ENCODE measurements at regions not wholly inside any gene's neighbourhood (a gene's known extent, or its start where the extent isn't known, plus 50 kb on each side); places are given as distances from the start of the nearest gene placed in this dataset.
"Not testable (repeated sequence)": the region's sequence is repeated elsewhere in the genome, so short reads cannot be mapped to it uniquely, and the experiment has no call there.

DNA sequence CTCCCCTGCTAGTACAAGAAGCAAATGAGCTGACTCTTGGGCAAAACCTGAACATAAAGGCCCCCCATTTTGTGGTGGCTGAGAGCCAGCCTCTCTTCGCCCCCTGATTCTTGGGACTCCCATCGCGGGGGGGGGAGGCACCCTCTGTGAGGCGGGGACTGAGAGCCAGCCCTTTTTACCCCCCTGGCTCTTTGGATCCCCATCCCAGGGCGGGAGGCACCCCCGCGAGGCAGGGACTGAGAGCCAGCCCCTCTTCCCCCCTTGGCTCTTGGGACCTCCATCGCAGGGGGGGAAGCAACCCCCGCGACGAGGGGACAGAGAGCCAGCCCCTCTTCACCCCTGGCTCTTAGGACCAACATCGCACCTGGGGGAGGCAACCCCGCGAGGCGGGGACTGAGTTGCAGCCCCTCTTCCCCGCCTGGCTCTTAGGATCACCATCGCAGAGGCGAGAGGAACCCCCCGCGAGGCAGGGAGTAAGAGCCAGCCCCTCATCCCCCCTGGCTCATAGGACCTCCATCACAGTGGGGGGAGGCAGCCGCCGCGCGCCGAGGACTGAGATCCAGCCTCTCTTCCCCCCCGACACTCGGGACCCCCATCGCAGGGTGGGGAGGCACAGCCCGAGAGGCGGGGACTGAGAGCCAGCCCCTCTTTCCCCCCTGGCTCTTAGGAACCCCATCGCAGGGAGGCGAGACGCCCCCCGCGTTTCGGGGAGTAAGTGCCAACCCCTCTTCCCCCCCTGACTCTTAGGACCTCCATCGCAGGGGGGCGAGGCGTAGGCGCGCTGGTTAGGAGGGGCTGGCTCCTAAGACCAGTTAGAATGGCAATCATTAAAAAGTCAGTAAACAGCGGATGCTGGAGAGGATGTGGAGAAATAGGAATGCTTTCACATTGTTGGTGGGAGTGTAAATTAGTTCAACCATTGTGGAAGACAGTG lies 2428.4 kb upstream of the PCDH20 start:
- no peak for DNase-seq

DNA sequence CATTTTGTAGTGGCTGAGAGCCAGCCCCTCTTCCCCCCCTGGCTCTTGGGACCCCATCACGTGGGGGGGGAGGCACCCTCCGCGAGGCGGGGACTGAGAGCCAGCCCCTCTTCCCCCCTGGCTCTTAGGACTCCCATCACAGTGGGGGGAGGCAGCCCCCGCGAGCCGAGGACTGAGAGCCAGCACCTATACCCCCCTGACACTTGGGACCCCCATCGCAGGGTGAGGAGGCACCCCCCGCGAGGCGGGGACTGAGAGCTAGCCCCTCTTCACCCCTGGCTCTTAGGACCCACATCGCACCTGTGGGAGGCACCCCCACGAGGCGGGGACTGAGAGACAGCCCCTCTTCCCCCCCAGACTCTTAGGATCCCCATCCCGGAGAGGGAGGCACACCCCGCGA lies 2426.5 kb upstream of the PCDH20 start:
- no peak for DNase-seq

DNA sequence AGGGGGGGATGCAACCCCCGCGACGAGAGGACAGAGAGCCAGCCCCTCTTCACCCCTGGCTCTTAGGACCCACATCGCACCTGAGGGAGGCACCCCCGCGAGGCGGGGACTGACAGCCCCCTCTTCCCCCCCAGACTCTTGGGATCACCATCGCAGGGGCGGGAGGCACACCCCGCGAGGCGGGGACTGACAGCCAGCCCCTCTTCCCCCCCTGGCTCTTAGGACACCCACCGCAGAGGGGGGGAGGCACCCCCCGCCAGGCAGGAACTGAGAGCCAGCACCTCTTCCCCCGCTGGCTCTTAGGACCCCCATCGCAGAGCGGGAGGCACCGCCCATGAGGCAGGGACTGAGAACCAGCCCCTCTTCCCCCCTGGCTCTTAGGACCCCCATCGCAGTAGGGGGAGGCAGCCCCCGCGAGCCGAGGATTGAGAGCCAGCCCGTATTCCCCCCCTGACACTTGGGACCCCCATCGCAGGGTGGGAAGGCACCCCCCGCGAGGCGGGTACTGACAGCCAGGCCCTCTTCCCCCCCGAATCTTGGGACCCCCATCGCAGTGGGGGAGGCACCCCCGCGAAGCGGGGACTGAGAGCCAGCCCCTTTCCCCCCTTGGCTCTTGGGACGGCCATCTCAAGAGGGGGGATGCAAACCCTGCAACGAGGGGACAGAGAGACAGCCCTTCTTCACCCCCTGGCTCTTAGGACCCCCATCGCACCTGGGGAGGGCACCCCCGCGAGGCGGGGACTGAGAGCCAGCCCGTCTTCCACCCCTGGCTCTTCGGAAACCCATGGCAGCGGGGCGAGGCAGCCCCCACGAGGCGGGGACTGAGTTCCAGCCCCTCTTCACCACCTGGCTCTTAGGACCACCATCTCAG lies 2425.1 kb upstream of the PCDH20 start:
- DNase-seq: no peak

DNA sequence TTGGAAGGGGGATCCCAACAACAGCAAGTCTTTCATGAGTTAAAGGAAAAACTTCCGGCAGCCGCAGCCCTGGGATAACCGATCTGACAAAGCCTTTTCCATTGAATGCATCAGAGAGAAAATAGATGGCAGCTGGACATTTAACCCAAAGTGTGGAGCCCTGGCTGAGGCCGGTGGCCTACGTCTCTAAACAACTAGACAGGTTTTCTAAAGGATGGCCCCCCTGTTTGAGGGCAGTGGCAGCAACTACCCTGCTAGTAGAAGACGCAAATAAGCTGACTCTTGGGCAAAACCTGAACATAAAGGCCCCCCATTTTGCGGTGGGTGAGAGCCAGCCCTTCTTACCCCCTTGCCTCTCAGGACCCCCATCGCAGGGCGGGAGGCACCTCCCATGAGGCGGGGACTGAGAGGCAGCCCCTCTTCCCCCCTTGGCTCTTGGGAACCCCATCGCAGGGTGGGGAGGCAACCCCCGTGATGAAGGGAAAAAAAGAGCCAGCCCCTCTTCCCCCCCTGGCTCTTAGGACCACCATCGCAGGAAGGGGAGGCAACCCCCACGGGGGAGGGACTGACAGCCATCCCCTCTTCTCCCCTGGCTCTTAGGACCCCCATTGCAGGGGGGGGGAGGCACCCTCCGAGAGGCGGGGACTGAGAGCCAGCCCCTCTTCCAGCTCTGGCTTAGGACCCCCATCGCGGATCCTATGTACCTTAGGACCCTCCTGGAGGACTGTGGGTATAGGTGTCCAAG lies 2422.9 kb upstream of the PCDH20 start:
- DNase-seq: no peak

DNA sequence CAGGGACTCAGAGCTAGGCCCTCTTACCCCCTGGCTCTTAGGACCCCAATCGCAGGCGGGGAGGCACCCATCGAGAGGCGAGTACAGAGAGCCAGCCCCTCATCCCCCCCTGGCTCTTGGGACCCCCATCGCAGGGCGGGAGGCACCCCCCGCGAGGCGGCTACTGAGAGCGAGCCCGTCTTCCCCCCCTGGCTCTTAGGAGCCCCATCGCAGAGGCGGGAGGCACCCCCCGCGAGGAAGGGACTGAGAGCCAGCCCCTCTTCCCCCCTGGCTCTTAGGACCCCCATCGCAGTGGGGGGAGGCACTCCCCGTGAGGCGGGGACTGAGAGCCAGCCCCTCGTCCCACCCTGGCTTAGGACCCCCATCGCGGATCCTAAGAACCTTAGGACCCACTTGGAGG lies 2422.1 kb upstream of the PCDH20 start:
- DNase-seq: not testable (repeated sequence)

DNA sequence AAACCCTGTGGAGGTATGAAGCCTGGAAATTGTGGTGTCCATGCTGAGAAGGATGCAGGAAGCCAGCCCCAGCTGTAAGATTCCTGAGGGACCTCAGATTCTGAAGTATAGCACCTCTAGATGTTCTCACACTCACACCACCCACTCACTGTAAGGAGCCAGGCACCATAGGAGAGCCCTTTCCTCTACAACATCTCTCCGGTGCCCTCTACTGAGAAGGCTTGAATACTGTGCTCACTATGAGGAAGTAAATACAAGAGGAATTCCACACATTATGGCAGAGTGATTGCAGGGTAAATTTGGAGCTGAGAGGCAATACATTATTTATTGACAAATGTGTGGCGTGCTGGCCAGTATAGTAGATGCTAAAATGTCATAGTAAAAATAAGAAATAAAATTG lies 2414.0 kb upstream of the PCDH20 start:
- not testable (repeated sequence) for DNase-seq

DNA sequence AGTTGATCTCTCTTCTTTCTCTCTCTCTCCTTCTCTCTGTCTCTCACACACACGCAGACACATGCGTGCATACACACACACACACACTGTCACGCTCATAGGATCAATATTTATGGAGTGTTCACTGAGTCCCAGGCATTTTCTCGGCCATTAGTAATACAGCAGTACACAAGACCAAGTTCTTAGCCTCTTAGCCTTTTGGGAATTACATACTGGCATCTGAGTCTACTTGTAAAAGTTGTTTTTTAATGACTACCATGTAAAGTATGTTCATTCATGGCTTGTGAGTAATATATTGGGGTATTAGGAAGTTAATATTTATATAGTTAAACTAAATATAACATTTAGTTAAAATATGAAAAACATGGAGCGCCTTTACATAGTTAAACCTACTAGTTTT lies 2406.1 kb upstream of the PCDH20 start:
- not testable (repeated sequence) for DNase-seq

DNA sequence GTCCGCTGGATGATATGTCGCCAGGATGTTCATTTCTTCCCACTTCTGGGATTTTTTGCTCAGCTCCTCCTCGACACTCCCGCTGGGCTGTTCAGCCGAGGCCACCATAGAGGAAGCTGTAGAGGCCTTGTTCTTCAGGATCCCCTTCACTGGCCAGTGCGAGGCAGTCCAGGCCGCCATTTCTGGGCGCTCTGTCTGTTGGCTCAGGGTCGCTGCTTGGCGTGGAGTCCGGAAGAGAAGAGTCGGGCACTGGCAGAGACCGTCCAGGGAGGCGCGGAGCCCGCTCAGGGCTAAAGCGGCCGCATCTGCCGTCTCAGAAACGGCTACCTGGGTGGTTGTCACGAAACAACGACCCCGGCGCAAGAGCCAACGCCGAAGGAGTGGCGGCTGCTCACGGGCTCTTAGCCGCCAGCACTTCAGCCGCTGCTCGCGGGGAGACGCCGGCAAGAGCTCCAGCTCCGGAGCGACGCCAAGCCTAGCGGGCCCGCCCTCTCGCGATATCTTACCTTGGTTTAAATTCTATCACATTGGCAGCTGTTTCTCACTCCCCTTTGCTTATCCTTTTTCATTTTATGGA lies 2395.9 kb upstream of the PCDH20 start:
- DNase-seq: not testable (repeated sequence)

DNA sequence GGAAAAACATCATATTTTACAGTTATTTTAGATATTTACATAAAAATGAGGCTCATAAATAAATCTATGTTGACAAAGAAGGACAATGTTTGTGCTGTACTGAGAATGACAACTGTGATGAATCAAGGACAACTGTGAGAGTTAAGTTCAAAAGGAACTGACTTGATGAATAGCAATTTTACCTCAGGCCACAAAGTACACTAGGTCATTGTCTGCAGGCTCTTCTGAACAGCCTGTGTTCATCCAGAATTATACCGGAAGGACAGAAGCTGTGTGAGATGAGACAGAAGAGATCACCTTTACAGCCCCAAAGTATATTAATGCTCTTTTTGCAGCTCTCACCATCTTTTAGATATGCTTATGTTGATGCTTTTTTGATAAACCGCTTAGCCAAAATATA lies 2375.5 kb upstream of the PCDH20 start:
- not testable (repeated sequence) for DNase-seq

DNA sequence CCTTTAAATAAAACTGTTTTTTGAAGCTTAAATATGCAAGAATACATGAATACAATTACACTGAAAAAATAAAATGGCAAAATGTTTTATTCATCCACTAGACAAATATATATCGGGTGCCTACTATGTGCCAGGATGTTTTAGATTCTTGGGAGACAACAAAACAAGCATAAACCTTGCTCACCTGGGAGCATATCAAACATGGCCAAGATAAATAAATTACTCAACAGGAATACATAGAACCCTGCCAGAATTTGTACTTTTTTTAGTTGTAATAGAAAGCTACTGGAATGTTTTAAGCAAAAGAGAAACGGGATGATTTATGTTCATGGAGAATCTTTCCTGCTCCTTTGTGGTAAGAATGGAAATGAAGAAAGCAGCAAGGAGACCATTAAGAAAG lies 2358.5 kb upstream of the PCDH20 start:
- no peak for DNase-seq

DNA sequence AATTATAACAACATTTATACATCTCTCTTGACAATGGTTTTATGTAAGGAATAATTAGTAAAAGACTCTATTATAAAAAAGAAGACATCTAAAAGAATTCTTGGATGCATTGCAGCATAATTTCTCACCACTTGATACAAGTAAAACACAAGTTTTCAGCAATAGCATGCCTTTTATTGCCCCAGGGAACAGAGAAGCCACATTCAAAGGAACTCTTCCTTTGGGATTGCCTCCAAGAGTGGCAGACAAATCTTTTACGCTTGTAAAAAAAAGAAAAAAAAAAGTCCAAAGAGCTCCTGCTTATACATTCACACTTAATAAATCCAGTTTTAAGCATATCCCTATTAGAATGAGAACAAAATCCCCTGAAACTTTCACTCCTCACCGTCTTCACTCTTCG lies 2357.8 kb upstream of the PCDH20 start:
- no peak for DNase-seq

DNA sequence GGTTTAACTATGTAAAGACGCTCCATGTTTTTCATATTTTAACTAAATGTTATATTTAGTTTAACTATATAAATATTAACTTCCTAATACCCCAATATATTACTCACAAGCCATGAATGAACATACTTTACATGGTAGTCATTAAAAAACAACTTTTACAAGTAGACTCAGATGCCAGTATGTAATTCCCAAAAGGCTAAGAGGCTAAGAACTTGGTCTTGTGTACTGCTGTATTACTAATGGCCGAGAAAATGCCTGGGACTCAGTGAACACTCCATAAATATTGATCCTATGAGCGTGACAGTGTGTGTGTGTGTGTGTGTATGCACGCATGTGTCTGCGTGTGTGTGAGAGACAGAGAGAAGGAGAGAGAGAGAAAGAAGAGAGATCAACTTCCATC lies 2342.0 kb upstream of the PCDH20 start:
- DNase-seq: not testable (repeated sequence)

DNA sequence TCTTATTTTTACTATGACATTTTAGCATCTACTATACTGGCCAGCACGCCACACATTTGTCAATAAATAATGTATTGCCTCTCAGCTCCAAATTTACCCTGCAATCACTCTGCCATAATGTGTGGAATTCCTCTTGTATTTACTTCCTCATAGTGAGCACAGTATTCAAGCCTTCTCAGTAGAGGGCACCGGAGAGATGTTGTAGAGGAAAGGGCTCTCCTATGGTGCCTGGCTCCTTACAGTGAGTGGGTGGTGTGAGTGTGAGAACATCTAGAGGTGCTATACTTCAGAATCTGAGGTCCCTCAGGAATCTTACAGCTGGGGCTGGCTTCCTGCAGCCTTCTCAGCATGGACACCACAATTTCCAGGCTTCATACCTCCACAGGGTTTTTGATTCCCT lies 2334.2 kb upstream of the PCDH20 start:
- not testable (repeated sequence) for DNase-seq

DNA sequence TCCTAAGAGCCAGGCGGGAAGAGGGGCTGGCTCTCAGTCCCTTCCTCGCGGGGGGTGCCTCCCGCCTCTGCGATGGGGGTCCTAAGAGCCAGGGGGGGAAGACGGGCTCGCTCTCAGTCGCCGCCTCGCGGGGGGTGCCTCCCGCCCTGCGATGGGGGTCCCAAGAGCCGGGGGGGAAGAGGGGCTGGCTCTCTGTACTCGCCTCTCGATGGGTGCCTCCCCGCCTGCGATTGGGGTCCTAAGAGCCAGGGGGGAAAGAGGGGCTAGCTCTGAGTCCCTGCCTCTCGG lies 2326.1 kb upstream of the PCDH20 start:
- DNase-seq: not testable (repeated sequence)

DNA sequence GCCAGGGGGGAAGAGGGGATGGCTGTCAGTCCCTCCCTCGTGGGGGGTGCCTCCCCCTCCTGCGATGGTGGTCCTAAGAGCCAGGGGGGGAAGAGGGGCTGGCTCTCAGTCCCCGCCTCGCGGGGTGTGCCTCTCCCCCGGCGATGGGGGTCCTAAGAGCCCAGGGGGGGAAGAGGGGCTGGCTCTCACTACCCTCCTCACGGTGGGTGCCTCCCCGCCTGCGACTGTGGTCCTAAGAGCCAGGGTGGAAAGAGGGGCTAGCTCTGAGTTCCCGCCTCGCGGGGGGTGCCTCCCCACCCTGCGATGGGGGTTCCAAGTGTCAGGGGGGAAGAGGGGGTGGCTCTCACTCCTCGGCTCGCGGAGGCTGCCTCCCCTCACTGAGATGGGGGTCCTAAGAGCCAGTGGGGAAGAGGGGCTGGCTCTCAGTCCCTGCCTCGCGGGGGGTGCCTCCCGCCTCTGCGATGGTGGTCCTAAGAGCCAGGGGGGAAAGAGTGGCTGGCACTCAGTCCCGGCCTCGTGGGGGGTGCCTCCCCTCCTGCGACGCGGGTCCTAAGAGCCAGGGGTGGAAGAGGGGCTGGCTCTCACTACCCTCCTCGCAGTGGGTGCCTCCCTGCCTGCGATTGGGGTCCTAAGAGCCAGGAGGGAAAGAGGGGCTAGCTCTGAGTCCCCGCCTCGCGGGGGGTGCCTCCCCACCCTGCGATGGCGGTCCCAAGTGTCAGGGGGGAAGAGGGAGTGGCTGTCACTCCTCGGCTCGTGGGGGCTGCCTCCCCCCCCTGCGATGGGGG lies 2325.6 kb upstream of the PCDH20 start:
- no peak for DNase-seq

DNA sequence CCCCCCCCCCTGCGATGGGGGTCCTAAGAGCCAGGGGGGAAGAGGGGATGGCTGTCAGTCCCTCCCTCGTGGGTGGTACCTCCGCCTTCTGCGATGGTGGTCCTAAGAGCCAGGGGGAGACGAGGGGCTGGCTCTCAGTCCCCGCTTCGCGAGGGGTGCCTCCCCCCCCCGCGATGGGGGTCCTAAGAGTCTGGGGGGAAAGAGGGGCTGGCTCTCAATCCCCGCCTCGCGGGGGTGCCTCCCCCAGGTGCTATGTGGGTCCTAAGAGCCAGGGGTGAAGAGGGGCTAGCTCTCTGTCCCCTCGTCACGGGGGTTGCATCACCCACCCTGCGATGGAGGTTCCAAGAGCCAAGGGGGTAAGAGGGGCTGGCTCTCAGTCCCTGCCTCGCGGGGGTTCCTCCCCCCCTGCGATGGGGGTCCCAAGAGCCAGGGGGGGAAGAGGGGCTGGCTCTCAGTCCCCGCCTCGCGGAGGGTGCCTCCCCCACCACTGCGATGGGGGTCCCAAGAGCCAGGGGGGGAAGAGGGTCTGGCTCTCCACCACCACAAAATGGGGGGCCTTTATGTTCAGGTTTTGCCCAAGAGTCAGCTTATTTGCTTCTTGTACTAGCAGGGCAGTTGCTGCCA lies 2323.6 kb upstream of the PCDH20 start:
- DNase-seq: not testable (repeated sequence)

DNA sequence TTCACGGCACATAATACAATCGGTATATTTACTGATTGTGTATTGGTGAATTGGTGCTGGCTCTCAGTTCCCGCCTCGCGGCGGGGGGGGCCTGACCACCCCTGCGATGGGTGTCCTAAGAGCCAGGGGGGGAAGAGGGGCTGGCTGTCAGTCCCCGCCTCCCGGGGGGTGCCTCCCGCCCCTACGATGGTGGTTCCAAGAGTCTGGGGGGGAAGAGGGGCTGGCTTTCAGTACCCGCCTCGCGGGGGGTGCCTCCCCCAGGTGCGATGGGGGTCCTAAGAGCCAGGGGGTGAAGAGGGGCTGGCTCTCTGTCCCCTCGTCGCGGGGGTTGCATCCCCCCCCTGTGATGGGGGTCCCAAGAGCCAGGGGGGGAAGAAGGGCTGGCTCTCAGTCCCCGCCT lies 2321.8 kb upstream of the PCDH20 start:
- DNase-seq: no peak

DNA sequence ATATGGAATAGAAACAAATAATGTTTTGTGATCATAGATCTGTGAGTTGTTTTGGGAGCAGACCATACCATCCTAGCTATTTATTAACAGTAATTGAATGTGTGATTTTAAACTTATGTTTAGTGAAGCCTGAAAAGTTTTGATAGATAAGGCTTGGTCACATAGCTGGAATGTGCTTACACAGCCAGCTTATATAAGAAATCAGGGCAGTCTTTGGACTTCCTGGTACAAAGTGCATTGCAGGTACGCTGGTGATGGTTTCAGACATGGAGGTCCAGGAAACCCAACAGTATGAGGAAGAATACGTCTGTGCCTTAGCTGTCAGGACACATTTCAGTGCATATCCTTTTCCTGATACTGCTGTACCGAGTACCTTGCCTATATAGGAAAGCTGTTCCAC lies 2316.2 kb upstream of the PCDH20 start:
- DNase-seq: no peak

DNA sequence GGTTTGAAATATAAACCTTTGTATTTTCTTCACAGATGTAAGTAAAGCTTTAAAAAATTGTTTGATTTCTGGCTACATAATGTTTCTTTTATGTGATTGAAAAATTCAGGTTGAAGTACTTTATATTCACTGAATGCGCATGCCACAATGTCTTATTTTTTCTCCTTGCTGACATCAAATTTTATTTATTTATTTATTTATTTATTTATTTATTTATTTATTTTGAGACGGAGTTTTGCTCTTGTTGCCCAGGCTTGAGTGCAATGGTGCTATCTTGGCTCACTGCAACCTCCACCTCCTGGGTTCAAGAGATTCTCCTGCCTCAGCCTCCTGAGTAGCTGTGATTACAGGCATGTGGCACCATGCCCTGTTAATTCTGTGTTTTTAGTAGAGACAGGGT lies 2296.5 kb upstream of the PCDH20 start:
- DNase-seq: not testable (repeated sequence)

DNA sequence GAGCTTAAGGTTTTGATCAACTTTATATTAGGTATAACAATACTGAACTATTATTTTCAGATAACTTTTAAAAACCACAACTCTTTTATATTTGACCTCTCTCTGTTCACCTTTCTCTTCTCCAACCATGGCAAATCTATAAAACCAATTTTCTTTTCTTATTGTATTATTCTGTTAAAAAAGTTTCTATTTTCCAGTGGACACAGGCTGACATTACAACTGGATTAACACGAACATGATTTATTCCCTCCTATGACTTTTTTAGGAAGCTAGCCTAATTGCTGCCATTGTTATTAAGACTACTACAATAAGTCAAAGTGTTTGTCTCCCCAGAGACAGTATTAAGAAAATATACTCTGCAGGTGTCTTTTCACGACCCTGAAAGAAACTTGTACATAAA lies 2291.1 kb upstream of the PCDH20 start:
- no peak for DNase-seq

DNA sequence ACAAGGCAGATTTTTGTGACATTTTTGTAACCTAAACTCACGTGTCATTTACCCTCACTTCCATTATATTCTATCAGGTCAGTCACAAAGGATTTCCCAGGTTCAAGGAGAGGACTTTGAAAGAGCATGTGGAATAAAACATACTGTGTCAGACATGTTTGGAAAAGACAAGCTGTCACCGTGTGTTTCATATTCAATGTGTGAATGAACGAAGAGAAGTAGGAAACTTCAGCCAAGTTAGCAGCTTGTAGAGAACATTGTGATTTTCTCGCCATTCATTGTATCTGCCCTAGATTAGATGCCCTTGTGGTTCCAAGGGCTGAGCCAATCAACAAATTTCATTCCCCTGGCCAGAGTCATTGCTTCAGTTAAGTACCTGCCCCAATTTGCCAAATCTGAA lies 2288.9 kb upstream of the PCDH20 start:
- no peak for DNase-seq

DNA sequence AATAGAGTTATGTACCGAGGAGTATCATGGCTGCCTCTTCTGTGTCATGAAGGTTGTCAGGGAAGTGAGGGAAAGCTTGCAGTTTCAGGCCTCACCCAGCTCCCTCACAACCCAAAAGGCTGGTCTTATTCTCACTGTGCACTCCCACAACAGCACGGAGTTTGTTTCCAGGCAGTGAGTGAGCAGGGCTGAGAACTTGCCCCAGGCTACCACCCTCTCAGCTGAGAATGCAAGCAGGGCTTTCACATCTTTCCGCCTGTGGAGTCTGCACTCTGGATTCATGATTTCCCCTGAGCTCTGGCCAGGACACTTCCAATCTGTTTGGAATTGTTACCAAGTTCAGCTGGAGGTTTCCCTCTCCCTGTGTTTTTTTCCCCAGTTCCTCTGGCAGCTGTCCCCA lies 2284.7 kb upstream of the PCDH20 start:
- DNase-seq: no peak

Data from NCI-H2081 (cell line).